HL-60/S4 treated with retinoic acid at 250 ng/mL for 4 days and 3 days (cell line): ENCODE measurements at regions not wholly inside any gene's neighbourhood (a gene's known extent, or its start where the extent isn't known, plus 50 kb on each side); places are given as distances from the start of the nearest gene placed in this dataset.
"Not testable (repeated sequence)": the region's sequence is repeated elsewhere in the genome, so short reads cannot be mapped to it uniquely, and the experiment has no call there.

ENCODE experiments used
- in situ Hi-C: fragments of 300-500 bp; cut with MboI; formaldehyde crosslinking; loops from 2 replicates; pipeline ENCODE4 v1.7.0; 2022; ENCODE audit warnings: low sequenced_read_pairs

GRCh38 chr6:85236636-85237035 lies 213.2 kb upstream of the NT5E start:
- in situ Hi-C loops = no loop called here

- in situ Hi-C loops = not testable (repeated sequence)
These were observed 222.5 kb upstream of the NT5E start for GRCh38 chr6:85227345-85227744.

- in situ Hi-C loops = not testable (repeated sequence)
These were observed 237.1 kb upstream of the NT5E start for GRCh38 chr6:85212794-85213193.

GRCh38 chr6:85195243-85195642 lies 254.6 kb upstream of the NT5E start:
- in situ Hi-C loops = no loop called here

GRCh38 chr6:85193339-85193738 lies 256.5 kb upstream of the NT5E start:
- in situ Hi-C loops = no loop called here

GRCh38 chr6:85192596-85192995 lies 257.3 kb upstream of the NT5E start:
- in situ Hi-C loops = no loop called here

- in situ Hi-C loops = no loop called here
These were observed 257.7 kb upstream of the NT5E start for GRCh38 chr6:85192186-85192585.

- in situ Hi-C loops = no loop called here
These were observed 258.2 kb upstream of the NT5E start for GRCh38 chr6:85191656-85192055.

- in situ Hi-C loops = no loop called here
These were observed 263.2 kb upstream of the NT5E start for GRCh38 chr6:85186546-85187175.

GRCh38 chr6:85185977-85186376 lies 263.9 kb upstream of the NT5E start:
- in situ Hi-C loops = no loop called here

GRCh38 chr6:85183841-85184240 lies 266.0 kb upstream of the NT5E start:
- in situ Hi-C loops = no loop called here

GRCh38 chr6:85172705-85173104 lies 277.2 kb upstream of the NT5E start:
- in situ Hi-C loops = no loop called here

- in situ Hi-C loops = no loop called here
These were observed 277.7 kb upstream of the NT5E start for GRCh38 chr6:85172161-85172560.

GRCh38 chr6:85169189-85169588 lies 280.7 kb upstream of the NT5E start:
- in situ Hi-C loops = no loop called here

- in situ Hi-C loops = no loop called here
These were observed 281.7 kb upstream of the NT5E start for GRCh38 chr6:85168146-85168545.

GRCh38 chr6:85166114-85166741 lies 283.7 kb upstream of the NT5E start:
- in situ Hi-C loops = no loop called here

GRCh38 chr6:85163156-85164080 lies 286.5 kb upstream of the NT5E start:
- in situ Hi-C loops = no loop called here

GRCh38 chr6:85157311-85157710 lies 292.6 kb upstream of the NT5E start:
- in situ Hi-C loops = no loop called here

- in situ Hi-C loops = no loop called here
These were observed 306.2 kb upstream of the NT5E start for GRCh38 chr6:85143676-85144075.

GRCh38 chr6:85137865-85138264 lies 312.0 kb upstream of the NT5E start:
- in situ Hi-C loops = no loop called here

GRCh38 chr6:85136310-85136709 lies 313.6 kb upstream of the NT5E start:
- in situ Hi-C loops = no loop called here
